WTC11 (cell line): ENCODE measurements at regions not wholly inside any gene's neighbourhood (a gene's known extent, or its start where the extent isn't known, plus 50 kb on each side); places are given as distances from the start of the nearest gene placed in this dataset.

Experiments used
- CREB1 ChIP-seq: sonication (generic); formaldehyde crosslinking; IDR thresholded peaks from 2 replicates; pipeline ENCODE4 v1.8.0; 2023; ENCODE audit warnings: mild to moderate bottlenecking, missing genetic modification reagents
- ESRRA ChIP-seq: sonication (generic); formaldehyde crosslinking; IDR thresholded peaks from 2 replicates; pipeline ENCODE4 v1.8.1; 2022; ENCODE audit warnings: mild to moderate bottlenecking, missing genetic modification reagents, borderline replicate concordance
- KAT7 ChIP-seq: sonication (generic); formaldehyde crosslinking; IDR thresholded peaks from 2 replicates; pipeline ENCODE4 v1.8.1; 2023; ENCODE audit warnings: missing genetic modification reagents, mild to moderate bottlenecking, borderline replicate concordance
- MXD4 ChIP-seq: fragments of 250-450 bp; sonication (Bioruptor Pico); IDR thresholded peaks from 2 replicates; pipeline ENCODE4 v1.8.0; 2021; ENCODE audit warnings: mild to moderate bottlenecking, moderate library complexity, borderline replicate concordance
- OVOL2 ChIP-seq: fragments of 250-450 bp; sonication (Bioruptor Pico); IDR thresholded peaks from 2 replicates; pipeline ENCODE4 v1.9.0; 2021; ENCODE audit warnings: mild to moderate bottlenecking, borderline replicate concordance
- PRRX2 ChIP-seq: fragments of 250-450 bp; sonication (Bioruptor Pico); IDR thresholded peaks from 2 replicates; pipeline ENCODE4 v1.8.0; 2021; ENCODE audit warnings: mild to moderate bottlenecking
- ZNF121 ChIP-seq: sonication (generic); formaldehyde crosslinking; IDR thresholded peaks from 2 replicates; pipeline ENCODE4 v1.8.0; 2023; ENCODE audit warnings: missing genetic modification reagents
- ZNF138 ChIP-seq: sonication (generic); formaldehyde crosslinking; conservative IDR thresholded peaks from 2 replicates; pipeline ENCODE4 v1.8.1; 2022; ENCODE audit warnings: mild to moderate bottlenecking, moderate library complexity, missing genetic modification reagents
- ZNF317 ChIP-seq: sonication (generic); formaldehyde crosslinking; IDR thresholded peaks from 2 replicates; pipeline ENCODE4 v1.8.1; 2023; ENCODE audit warnings: low read depth, mild to moderate bottlenecking, moderate library complexity, missing genetic modification reagents, borderline replicate concordance
- ZNF416 ChIP-seq: fragments of 250-450 bp; sonication (Bioruptor Pico); IDR thresholded peaks from 2 replicates; pipeline ENCODE4 v1.9.0; 2021; ENCODE audit warnings: mild to moderate bottlenecking, inconsistent platforms
- TF ChIP-seq, protein P1 (sequence below): fragments of 200-600 bp; IDR thresholded peaks from 2 replicates; pipeline ENCODE4 v1.8.0; 2022; ENCODE audit warnings: antibody characterized with exemption
- TF ChIP-seq, protein P2 (sequence below): sonication (generic); formaldehyde crosslinking; IDR thresholded peaks from 2 replicates; pipeline ENCODE4 v1.8.0; 2022; ENCODE audit warnings: mild to moderate bottlenecking, missing genetic modification reagents
- TF ChIP-seq, protein P3 (sequence below): sonication (generic); formaldehyde crosslinking; IDR thresholded peaks from 2 replicates; pipeline ENCODE4 v1.8.0; 2022; ENCODE audit warnings: mild to moderate bottlenecking, missing genetic modification reagents
- TF ChIP-seq, protein P4 (sequence below): sonication (generic); formaldehyde crosslinking; IDR thresholded peaks from 2 replicates; pipeline ENCODE4 v1.8.1; 2023; ENCODE audit warnings: mild to moderate bottlenecking, moderate library complexity, missing genetic modification reagents

DNA sequence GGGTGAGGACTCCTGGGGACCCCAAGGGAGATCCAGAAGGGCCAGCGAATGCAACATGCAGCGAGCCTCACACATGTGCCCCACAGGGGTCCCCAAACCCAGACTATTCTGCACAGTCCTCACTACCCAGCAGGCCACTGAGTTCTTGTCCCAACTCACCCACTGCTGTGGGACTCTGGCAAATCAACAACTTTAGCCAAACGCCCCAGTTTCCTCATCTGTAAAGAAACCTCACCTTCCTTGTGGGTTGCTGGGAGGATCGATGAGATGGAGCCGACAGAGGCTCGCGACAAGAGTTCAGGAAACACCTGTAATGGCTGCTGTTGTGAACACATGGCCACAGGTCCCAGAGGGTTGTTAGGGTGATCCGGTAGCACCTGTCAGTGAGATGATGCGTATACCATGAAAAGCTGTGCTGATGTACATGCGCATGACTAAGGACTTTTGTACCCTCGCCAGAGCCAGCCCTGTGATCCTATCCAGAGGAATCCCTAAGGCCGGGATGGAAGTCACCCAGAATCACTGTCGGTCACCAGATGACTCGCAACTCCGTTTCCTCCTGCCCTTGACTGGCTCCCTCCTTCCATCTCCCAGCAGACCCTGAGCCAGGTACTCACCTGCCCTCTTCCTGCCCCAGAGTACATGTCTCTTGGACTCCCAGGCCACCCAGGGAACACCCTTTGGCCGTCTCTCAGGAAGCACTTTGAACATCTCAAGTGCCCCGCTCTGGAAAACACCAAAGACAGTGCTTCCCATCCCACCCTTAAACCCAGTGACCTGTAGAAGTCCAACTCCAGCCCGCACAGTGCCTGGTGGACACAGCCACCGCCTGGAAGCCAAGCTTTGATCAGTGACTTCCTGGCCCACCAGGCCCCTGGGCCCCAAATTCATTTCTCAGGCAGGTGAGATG lies 103.3 kb upstream of the ID2 start:
- TF ChIP-seq, protein P1, sequence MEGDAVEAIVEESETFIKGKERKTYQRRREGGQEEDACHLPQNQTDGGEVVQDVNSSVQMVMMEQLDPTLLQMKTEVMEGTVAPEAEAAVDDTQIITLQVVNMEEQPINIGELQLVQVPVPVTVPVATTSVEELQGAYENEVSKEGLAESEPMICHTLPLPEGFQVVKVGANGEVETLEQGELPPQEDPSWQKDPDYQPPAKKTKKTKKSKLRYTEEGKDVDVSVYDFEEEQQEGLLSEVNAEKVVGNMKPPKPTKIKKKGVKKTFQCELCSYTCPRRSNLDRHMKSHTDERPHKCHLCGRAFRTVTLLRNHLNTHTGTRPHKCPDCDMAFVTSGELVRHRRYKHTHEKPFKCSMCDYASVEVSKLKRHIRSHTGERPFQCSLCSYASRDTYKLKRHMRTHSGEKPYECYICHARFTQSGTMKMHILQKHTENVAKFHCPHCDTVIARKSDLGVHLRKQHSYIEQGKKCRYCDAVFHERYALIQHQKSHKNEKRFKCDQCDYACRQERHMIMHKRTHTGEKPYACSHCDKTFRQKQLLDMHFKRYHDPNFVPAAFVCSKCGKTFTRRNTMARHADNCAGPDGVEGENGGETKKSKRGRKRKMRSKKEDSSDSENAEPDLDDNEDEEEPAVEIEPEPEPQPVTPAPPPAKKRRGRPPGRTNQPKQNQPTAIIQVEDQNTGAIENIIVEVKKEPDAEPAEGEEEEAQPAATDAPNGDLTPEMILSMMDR = no peak
- TF ChIP-seq MXD4 (no peak), ZNF121 (CRISPR knock-in tag) (no peak), ZNF317 (no peak), CREB1 (CRISPR knock-in tag) (no peak), ESRRA (no peak), OVOL2 (no peak), KAT7 (CRISPR knock-in tag) (no peak), PRRX2 (CRISPR knock-in tag) (no peak), ZNF416 (CRISPR knock-in tag) (no peak), ZNF138 (CRISPR knock-in tag) (no peak)
- TF ChIP-seq, protein P2, sequence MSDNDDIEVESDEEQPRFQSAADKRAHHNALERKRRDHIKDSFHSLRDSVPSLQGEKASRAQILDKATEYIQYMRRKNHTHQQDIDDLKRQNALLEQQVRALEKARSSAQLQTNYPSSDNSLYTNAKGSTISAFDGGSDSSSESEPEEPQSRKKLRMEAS (CRISPR knock-in tag) = no peak
- TF ChIP-seq, protein P3, sequence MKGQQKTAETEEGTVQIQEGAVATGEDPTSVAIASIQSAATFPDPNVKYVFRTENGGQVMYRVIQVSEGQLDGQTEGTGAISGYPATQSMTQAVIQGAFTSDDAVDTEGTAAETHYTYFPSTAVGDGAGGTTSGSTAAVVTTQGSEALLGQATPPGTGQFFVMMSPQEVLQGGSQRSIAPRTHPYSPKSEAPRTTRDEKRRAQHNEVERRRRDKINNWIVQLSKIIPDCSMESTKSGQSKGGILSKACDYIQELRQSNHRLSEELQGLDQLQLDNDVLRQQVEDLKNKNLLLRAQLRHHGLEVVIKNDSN (CRISPR knock-in tag) = no peak
- TF ChIP-seq, protein P4, sequence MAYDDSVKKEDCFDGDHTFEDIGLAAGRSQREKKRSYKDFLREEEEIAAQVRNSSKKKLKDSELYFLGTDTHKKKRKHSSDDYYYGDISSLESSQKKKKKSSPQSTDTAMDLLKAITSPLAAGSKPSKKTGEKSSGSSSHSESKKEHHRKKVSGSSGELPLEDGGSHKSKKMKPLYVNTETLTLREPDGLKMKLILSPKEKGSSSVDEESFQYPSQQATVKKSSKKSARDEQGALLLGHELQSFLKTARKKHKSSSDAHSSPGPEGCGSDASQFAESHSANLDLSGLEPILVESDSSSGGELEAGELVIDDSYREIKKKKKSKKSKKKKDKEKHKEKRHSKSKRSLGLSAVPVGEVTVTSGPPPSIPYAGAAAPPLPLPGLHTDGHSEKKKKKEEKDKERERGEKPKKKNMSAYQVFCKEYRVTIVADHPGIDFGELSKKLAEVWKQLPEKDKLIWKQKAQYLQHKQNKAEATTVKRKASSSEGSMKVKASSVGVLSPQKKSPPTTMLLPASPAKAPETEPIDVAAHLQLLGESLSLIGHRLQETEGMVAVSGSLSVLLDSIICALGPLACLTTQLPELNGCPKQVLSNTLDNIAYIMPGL (CRISPR knock-in tag) = no peak
